ENCODE measurements at regions not wholly inside any gene's neighbourhood (a gene's known extent, or its start where the extent isn't known, plus 50 kb on each side); places are given as distances from the start of the nearest gene placed in this dataset.

DNA sequence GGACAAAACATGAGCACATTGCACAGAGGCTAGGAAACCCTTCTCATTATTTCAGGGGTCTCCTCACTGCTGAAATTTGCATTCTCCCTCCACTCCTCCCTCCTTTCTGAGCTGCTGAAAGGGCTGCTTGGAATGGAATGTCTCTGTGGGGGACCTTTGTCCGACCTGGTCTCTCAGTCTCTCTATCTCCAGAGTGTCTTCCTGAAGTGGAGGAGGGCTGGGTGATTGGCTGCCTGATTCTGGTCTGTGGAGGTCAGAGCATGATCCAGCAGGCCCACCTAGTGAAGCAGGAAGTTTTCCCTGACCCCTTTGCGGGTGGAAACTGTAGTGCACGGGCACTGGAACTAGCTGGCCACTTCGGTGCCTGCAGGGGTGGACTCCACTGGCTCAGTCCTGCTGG is 560.5 kb upstream of the HS6ST1 start:
- ATAC-seq, result no peak
- no peaks in the 10 kb centered on the region for H3K4me1 ChIP-seq
- H3K9me3 ChIP-seq, result no peaks in the 10 kb centered on the region
- DNase-seq, result no peak
- WGBS (ENCODE audit: insufficient coverage, low coverage, low lambda C conversion rate, missing lambda C conversion rate), result 13% methylated on average over 1 of the region's 4 CpGs
- H3K27me3 ChIP-seq, result no peaks in the 10 kb centered on the region
- H3K27ac ChIP-seq, result no peak overlapping the region
- H3K36me3 ChIP-seq, result no peaks in the 10 kb centered on the region
- no peak overlapping the region for H3K4me3 ChIP-seq
- TF ChIP-seq, protein P1, sequence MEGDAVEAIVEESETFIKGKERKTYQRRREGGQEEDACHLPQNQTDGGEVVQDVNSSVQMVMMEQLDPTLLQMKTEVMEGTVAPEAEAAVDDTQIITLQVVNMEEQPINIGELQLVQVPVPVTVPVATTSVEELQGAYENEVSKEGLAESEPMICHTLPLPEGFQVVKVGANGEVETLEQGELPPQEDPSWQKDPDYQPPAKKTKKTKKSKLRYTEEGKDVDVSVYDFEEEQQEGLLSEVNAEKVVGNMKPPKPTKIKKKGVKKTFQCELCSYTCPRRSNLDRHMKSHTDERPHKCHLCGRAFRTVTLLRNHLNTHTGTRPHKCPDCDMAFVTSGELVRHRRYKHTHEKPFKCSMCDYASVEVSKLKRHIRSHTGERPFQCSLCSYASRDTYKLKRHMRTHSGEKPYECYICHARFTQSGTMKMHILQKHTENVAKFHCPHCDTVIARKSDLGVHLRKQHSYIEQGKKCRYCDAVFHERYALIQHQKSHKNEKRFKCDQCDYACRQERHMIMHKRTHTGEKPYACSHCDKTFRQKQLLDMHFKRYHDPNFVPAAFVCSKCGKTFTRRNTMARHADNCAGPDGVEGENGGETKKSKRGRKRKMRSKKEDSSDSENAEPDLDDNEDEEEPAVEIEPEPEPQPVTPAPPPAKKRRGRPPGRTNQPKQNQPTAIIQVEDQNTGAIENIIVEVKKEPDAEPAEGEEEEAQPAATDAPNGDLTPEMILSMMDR (IDR thresholded peaks at IDR 0.05), result no peak
- no peak for TF ChIP-seq POLR2A (IDR thresholded peaks at IDR 0.05)
- intact Hi-C loops (cut with DNase I), result no loop called here

DNA sequence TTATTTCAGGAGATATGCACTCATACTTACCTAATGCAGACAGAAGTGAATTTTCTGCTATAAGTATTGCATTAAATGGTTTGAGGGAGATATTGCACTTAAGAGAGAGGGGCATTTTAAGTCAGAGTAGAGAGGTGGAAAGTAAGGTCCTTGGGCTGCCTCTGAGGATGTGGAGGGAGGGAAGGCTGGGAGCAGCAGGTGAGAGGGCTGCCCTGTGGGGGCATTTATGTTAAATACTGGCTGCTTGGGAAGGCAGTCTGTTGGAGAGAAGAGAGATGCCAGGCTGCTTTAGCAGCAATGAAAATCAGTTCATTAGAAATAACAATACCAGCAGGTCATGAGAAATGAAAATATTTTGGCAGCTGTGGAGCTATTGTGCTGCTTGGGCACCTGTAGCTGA is 576.2 kb upstream of the HS6ST1 start:
- TF ChIP-seq, protein P1 (IDR thresholded peaks at IDR 0.05), result no peak
- TF ChIP-seq POLR2A (IDR thresholded peaks at IDR 0.05), result no peak
- Histone ChIP-seq H3K27me3 (no peaks in the 10 kb centered on the region), H3K27ac (no peak overlapping the region), H3K4me3 (no peak overlapping the region), H3K36me3 (no peaks in the 10 kb centered on the region), H3K9me3 (no peaks in the 10 kb centered on the region), H3K4me1 (no peaks in the 10 kb centered on the region)
- intact Hi-C loops (cut with DNase I), result no loop called here
- DNase-seq (no peak), ATAC-seq (no peak)

DNA sequence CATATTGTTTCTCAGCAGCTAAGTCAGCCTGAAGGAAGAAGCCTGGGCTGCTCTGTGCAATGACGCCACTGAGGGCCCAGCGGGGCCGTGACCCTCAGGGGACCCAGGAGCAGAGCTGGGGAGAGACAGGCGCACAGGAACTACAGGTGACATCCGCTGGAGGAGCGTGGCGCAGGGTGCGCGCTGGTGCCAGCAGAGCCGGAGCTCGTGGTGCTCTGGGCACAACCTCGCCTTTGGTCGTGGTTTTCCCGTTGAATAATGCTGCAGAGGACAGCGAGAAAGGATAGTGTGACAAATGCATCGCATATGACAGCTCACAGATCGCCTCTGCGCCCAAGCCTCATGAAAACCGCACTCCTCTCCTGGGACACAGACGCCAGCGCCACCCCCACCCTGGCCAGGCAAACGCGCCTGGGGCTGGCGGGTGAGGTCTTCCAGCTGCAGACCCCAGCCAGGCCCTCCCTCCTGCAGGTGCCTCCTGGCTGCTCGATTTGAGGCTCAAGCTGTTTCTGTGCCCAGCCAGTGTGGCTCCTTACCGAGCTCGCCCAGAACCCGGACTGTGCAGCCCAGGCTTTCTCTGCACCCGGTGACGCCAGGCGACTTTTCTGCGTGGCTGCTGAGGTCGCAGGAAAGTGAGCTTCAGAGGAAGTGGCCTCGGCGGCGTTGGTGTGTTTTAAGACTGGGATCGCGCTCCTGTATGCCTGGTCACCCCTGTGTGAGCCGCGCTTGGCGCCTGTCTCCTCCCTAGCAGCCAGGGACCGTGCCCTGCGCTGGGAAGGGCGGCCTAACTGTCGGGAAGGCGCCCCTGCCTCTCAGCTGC is 583.1 kb upstream of the HS6ST1 start:
- H3K4me3 ChIP-seq, result no peak overlapping the region

DNA sequence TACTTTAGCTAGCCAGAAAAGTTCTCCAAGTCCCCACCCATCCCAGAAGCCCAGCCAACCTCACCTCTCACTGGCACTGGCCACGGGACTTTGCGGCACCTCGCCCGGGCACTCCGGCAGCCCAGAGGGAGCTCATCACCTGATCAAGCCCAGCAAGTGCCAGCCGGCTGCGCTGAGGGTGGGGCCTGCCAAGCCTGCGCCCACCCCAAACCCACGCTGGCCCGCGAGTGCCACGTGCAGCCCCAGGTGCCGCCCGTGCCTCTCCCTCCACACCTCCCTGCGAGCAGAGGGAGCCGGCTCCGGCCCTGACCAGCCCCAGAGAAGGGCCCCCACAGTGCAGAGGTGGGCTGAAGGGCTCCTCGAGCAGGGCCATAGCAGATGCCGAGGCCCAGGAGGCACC is 585.0 kb upstream of the HS6ST1 start:
- intact Hi-C loops (cut with DNase I), result no loop called here
- Histone ChIP-seq H3K36me3 (no peaks in the 10 kb centered on the region), H3K27me3 (no peaks in the 10 kb centered on the region), H3K4me1 (no peaks in the 10 kb centered on the region), H3K4me3 (no peak overlapping the region), H3K9me3 (no peaks in the 10 kb centered on the region), H3K27ac (no peak overlapping the region)
- WGBS (ENCODE audit: insufficient coverage, low coverage, low lambda C conversion rate, missing lambda C conversion rate), result 76% methylated on average over 3 of the region's 19 CpGs
- DNase-seq, result no peak
- TF ChIP-seq, protein P1 (IDR thresholded peaks at IDR 0.05), result no peak
- TF ChIP-seq POLR2A (IDR thresholded peaks at IDR 0.05), result no peak
- no peak for ATAC-seq

More for the DNA sequence above, 583.1 kb upstream of the HS6ST1 start:
- DNase-seq (no peak), ATAC-seq (peak in 1 of 4 donors; percentile 27)
- no peaks in the 10 kb centered on the region for H3K4me1 ChIP-seq
- H3K9me3 ChIP-seq, result no peaks in the 10 kb centered on the region
- intact Hi-C loops (cut with DNase I), result no loop called here
- no peaks in the 10 kb centered on the region for H3K36me3 ChIP-seq
- no peak for TF ChIP-seq POLR2A (IDR thresholded peaks at IDR 0.05)
- TF ChIP-seq, protein P1 (IDR thresholded peaks at IDR 0.05), result no peak
- no peak overlapping the region for H3K27ac ChIP-seq
- H3K27me3 ChIP-seq, result no peaks in the 10 kb centered on the region
- WGBS (ENCODE audit: insufficient coverage, low coverage, low lambda C conversion rate, missing lambda C conversion rate), result 58% methylated on average over 23 of the region's 46 CpGs

All from right lobe of liver (tissue), 6 donors.